ENCODE measurements at regions not wholly inside any gene's neighbourhood (a gene's known extent, or its start where the extent isn't known, plus 50 kb on each side); places are given as distances from the start of the nearest gene placed in this dataset.

- TF ChIP-seq, protein P1, sequence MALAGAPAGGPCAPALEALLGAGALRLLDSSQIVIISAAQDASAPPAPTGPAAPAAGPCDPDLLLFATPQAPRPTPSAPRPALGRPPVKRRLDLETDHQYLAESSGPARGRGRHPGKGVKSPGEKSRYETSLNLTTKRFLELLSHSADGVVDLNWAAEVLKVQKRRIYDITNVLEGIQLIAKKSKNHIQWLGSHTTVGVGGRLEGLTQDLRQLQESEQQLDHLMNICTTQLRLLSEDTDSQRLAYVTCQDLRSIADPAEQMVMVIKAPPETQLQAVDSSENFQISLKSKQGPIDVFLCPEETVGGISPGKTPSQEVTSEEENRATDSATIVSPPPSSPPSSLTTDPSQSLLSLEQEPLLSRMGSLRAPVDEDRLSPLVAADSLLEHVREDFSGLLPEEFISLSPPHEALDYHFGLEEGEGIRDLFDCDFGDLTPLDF (CRISPR knock-in tag; IDR thresholded peaks at IDR 0.05), result no peak
- no peak for TF ChIP-seq CTCF (IDR thresholded peaks at IDR 0.05)
- TF ChIP-seq, protein P2, sequence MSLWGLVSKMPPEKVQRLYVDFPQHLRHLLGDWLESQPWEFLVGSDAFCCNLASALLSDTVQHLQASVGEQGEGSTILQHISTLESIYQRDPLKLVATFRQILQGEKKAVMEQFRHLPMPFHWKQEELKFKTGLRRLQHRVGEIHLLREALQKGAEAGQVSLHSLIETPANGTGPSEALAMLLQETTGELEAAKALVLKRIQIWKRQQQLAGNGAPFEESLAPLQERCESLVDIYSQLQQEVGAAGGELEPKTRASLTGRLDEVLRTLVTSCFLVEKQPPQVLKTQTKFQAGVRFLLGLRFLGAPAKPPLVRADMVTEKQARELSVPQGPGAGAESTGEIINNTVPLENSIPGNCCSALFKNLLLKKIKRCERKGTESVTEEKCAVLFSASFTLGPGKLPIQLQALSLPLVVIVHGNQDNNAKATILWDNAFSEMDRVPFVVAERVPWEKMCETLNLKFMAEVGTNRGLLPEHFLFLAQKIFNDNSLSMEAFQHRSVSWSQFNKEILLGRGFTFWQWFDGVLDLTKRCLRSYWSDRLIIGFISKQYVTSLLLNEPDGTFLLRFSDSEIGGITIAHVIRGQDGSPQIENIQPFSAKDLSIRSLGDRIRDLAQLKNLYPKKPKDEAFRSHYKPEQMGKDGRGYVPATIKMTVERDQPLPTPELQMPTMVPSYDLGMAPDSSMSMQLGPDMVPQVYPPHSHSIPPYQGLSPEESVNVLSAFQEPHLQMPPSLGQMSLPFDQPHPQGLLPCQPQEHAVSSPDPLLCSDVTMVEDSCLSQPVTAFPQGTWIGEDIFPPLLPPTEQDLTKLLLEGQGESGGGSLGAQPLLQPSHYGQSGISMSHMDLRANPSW (CRISPR knock-in tag; conservative IDR thresholded peaks at IDR 0.05; ENCODE audit: low read depth), result no peak
- TF ChIP-seq, protein P3, sequence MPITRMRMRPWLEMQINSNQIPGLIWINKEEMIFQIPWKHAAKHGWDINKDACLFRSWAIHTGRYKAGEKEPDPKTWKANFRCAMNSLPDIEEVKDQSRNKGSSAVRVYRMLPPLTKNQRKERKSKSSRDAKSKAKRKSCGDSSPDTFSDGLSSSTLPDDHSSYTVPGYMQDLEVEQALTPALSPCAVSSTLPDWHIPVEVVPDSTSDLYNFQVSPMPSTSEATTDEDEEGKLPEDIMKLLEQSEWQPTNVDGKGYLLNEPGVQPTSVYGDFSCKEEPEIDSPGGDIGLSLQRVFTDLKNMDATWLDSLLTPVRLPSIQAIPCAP (CRISPR knock-in tag; IDR thresholded peaks at IDR 0.05), result no peak
- no peak for TF ChIP-seq E2F5 (CRISPR knock-in tag; IDR thresholded peaks at IDR 0.05)
- no peak for TF ChIP-seq NR2C2 (CRISPR knock-in tag; IDR thresholded peaks at IDR 0.05)
- TF ChIP-seq, protein P4, sequence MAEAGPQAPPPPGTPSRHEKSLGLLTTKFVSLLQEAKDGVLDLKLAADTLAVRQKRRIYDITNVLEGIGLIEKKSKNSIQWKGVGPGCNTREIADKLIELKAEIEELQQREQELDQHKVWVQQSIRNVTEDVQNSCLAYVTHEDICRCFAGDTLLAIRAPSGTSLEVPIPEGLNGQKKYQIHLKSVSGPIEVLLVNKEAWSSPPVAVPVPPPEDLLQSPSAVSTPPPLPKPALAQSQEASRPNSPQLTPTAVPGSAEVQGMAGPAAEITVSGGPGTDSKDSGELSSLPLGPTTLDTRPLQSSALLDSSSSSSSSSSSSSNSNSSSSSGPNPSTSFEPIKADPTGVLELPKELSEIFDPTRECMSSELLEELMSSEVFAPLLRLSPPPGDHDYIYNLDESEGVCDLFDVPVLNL (CRISPR knock-in tag; IDR thresholded peaks at IDR 0.05; ENCODE audit: borderline replicate concordance, low read depth), result no peak
Observed at GRCh38 chr7:46191776-46192175, 270.7 kb upstream of the IGFBP3 start (continued).

DNA sequence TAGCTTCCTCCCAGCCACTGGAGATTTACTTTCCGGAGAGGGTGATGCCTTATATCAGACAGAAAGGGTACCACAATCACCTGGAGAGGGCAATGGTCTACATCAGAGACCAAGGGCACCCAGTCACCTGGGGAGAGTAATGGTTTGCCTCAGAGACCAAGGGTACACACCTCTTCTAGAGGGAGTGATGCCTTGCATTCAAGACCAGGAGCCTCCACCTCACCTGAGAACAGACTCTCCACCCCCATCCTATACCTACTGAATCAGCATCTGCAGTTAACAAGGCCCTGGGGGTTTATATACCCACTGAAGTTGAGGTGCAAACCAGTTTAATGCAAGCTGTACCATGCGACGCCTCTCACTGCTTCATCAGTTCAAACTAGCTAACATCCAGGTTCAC is 270.2 kb upstream of the IGFBP3 start:
- DNase-seq (ENCODE audit: low spot score) (no peak), ATAC-seq (no peak)
- Mint-ChIP-seq H3K27ac (no peak overlapping the region), H3K4me3 (no peak overlapping the region), H3K36me3 (no peaks in the 10 kb centered on the region), H3K9me3 (peaks cover 13% of the 10 kb centered on the region), H3K27me3 (ENCODE audit: low read depth) (no peaks in the 10 kb centered on the region), H3K4me1 (peaks cover 6% of the 10 kb centered on the region)
- ChIA-PET CTCF (no interaction called here), POLR2A (no interaction called here)
- TF ChIP-seq ESRRA (CRISPR knock-in tag; IDR thresholded peaks at IDR 0.05; ENCODE audit: borderline replicate concordance), result no peak
- TF ChIP-seq HMGXB4 (CRISPR knock-in tag; IDR thresholded peaks at IDR 0.05), result no peak
- no peak for TF ChIP-seq TEAD4 (CRISPR knock-in tag; IDR thresholded peaks at IDR 0.05)
- TF ChIP-seq EMX1 (CRISPR knock-in tag; IDR thresholded peaks at IDR 0.05), result no peak
- TF ChIP-seq USF1 (CRISPR knock-in tag; IDR thresholded peaks at IDR 0.05), result no peak
- no peak for TF ChIP-seq ATF1 (CRISPR knock-in tag; IDR thresholded peaks at IDR 0.05)
- TF ChIP-seq, protein P5, sequence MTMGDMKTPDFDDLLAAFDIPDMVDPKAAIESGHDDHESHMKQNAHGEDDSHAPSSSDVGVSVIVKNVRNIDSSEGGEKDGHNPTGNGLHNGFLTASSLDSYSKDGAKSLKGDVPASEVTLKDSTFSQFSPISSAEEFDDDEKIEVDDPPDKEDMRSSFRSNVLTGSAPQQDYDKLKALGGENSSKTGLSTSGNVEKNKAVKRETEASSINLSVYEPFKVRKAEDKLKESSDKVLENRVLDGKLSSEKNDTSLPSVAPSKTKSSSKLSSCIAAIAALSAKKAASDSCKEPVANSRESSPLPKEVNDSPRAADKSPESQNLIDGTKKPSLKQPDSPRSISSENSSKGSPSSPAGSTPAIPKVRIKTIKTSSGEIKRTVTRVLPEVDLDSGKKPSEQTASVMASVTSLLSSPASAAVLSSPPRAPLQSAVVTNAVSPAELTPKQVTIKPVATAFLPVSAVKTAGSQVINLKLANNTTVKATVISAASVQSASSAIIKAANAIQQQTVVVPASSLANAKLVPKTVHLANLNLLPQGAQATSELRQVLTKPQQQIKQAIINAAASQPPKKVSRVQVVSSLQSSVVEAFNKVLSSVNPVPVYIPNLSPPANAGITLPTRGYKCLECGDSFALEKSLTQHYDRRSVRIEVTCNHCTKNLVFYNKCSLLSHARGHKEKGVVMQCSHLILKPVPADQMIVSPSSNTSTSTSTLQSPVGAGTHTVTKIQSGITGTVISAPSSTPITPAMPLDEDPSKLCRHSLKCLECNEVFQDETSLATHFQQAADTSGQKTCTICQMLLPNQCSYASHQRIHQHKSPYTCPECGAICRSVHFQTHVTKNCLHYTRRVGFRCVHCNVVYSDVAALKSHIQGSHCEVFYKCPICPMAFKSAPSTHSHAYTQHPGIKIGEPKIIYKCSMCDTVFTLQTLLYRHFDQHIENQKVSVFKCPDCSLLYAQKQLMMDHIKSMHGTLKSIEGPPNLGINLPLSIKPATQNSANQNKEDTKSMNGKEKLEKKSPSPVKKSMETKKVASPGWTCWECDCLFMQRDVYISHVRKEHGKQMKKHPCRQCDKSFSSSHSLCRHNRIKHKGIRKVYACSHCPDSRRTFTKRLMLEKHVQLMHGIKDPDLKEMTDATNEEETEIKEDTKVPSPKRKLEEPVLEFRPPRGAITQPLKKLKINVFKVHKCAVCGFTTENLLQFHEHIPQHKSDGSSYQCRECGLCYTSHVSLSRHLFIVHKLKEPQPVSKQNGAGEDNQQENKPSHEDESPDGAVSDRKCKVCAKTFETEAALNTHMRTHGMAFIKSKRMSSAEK (CRISPR knock-in tag; IDR thresholded peaks at IDR 0.05; ENCODE audit: borderline replicate concordance), result no peak
- TF ChIP-seq TP53 (CRISPR knock-in tag; IDR thresholded peaks at IDR 0.05), result no peak
- no peak for TF ChIP-seq HMGA2 (CRISPR knock-in tag; IDR thresholded peaks at IDR 0.05)
- no peak for TF ChIP-seq ZNF219 (CRISPR knock-in tag; IDR thresholded peaks at IDR 0.05; ENCODE audit: borderline replicate concordance)
- TF ChIP-seq NFATC4 (CRISPR knock-in tag; IDR thresholded peaks at IDR 0.05), result no peak
- no peak for TF ChIP-seq GTF2I (CRISPR knock-in tag; conservative IDR thresholded peaks at IDR 0.05)
- no peak for TF ChIP-seq IRF2 (CRISPR knock-in tag; IDR thresholded peaks at IDR 0.05; ENCODE audit: borderline replicate concordance, low read depth)
- no peak for TF ChIP-seq FOXP1 (CRISPR knock-in tag; IDR thresholded peaks at IDR 0.05; ENCODE audit: borderline replicate concordance)
- TF ChIP-seq PRRX2 (CRISPR knock-in tag; IDR thresholded peaks at IDR 0.05), result no peak
